LNCaP clone FGC (cell line): ENCODE measurements at regions not wholly inside any gene's neighbourhood (a gene's known extent, or its start where the extent isn't known, plus 50 kb on each side); places are given as distances from the start of the nearest gene placed in this dataset.

ENCODE experiments used
- DNase-seq: peaks from one replicate; pipeline ENCODE4 v3.0.0-alpha.2; 2011; ENCODE audit warnings: low read depth
- H3K4me3 ChIP-seq: 2 replicates; pipeline ENCODE4 v1.5.1; 2011; ENCODE audit warnings: mild to moderate bottlenecking, low read depth, low read length, control low read depth
- CTCF ChIP-seq: IDR thresholded peaks from 2 replicates; pipeline ENCODE4 v1.5.1; 2012; ENCODE audit warnings: mild to moderate bottlenecking; ENCODE audit not compliant: control insufficient read depth, insufficient read depth; ENCODE audit errors: extremely low read depth

- H3K4me3 ChIP-seq: no peak overlapping the region
- DNase-seq: no peak
- no peak for TF ChIP-seq CTCF
These were observed 463.4 kb downstream of the EIPR1 start for GRCh38 chr2:2914252-2914651.

GRCh38 chr2:2913601-2914120 is 464.0 kb downstream of the EIPR1 start:
- DNase-seq: no peak
- H3K4me3 ChIP-seq: no peak overlapping the region
- no peak for TF ChIP-seq CTCF

- no peak for TF ChIP-seq CTCF
These were observed 464.9 kb downstream of the EIPR1 start for GRCh38 chr2:2912731-2913130.

GRCh38 chr2:2912293-2912692 is 465.3 kb downstream of the EIPR1 start:
- TF ChIP-seq CTCF: no peak
- no peak overlapping the region for H3K4me3 ChIP-seq
- DNase-seq: no peak

More at GRCh38 chr2:2912731-2913130, 464.9 kb downstream of the EIPR1 start:
- H3K4me3 ChIP-seq: no peak overlapping the region
- no peak for DNase-seq

- DNase-seq: no peak
- H3K4me3 ChIP-seq: no peak overlapping the region
- TF ChIP-seq CTCF: no peak
These were observed 467.4 kb downstream of the EIPR1 start for GRCh38 chr2:2910259-2910658.

- H3K4me3 ChIP-seq: no peak overlapping the region
- no peak for TF ChIP-seq CTCF
- no peak for DNase-seq
These were observed 468.3 kb downstream of the EIPR1 start for GRCh38 chr2:2909086-2910035.
